Stimulated activated CD8-positive, alpha-beta memory T cell treated with anti-CD3 and anti-CD28 coated beads, Interleukin-2, amount 100 ng/mL, for 1 hour (primary cell): ENCODE measurements at regions not wholly inside any gene's neighbourhood (a gene's known extent, or its start where the extent isn't known, plus 50 kb on each side); places are given as distances from the start of the nearest gene placed in this dataset.

Source experiments
- DNase-seq, 2 donors: peaks; one replicate each; pipeline ENCODE4 v3.0.0-alpha.2; 2020; ENCODE audit warnings: low read depth in 2 of 2

DNA sequence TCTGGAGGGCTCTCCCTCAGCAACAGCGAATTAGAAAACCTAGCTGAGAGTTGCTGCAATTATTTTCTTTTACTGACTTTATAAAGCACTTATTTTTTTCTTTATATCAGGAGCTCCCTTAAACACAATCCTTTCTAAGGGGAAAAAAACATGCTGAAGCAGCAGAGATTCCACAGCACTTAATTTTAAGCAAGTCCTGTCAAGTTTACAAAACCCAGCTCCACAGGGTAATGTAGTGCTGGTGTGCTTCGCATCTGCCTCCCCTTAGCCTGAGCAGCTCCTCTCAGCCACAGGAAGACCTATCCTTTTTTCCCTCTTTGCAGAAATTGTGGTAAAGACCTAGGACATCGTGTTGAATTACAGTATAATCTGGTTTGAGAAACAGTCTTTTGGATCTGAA is 208.1 kb upstream of the SYNDIG1 start:
- no peak for DNase-seq

DNA sequence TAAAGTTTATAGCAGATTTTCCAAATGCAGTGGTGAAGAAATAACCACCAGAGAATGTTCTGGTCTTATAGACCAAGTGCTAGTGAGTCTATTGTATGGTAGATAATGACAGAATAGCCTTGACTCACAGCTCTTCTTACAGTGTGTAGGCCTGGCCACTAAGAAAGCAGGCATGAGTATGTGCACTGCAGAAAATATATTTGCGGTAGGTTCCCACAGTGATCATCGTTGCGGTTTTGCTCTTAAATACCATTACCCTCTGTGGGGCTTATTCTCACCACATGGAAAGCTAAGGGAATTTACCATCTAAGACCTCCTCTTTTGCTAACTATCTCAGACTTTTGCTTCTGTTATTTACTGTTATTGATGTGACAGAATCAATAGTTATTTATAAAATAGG is 212.3 kb upstream of the SYNDIG1 start:
- no peak for DNase-seq

DNA sequence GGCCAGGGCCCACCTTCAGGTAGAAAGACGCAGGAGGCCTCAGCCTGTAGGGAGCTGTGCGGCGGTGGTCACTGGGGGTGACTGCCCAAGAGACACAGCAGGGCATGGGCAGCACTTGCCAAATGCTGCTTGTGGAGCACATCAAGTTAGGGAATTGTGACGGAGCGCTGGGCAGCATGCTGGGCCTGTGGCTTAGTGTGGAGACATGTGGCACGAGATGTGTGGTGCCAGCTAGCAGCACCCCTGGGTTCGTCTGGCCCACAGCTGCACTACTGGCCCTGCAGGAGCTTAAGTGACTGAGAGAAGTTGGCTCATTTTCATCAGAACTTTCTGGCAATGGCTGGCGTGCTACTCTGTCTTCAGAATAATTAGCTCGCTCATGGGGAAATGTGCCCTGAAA is 213.1 kb upstream of the SYNDIG1 start:
- DNase-seq: no peak

DNA sequence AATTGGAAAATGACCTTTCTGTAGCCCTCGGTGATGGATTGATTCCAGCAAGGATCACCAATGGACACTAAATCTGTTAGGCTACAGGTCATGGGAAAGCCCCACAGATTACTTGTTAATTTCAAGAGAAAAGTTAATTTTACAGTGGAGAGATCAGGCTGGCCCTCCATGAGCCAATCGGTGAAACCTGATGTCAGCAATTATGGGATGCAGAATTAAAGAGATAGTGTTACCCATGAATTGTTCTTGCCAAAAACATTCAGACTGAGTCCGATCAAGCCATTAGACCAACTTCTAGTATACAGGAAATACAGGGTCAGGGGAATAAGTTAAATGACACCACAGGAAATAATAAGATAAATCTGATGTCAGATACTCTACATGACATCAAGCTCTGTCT is 214.9 kb upstream of the SYNDIG1 start:
- DNase-seq: no peak

DNA sequence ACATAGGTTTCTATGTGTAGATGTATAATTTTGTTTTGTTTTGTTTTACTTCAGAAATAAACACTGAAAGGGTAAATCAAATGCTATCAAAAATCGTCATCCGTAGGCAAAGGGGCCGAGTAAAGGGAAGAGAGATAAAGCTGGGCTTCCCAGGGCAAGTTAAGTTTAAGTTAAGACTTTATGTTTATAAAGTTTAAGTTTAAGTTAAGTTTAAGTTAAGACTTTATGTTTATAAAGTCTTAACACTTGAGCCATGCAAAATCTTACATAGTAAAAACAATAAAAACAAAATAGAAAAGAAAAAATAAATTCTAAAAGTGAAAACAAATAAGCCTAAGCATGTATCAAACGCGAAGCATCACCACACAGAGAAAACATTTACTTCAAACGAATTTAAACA is 216.1 kb upstream of the SYNDIG1 start:
- no peak for DNase-seq

DNA sequence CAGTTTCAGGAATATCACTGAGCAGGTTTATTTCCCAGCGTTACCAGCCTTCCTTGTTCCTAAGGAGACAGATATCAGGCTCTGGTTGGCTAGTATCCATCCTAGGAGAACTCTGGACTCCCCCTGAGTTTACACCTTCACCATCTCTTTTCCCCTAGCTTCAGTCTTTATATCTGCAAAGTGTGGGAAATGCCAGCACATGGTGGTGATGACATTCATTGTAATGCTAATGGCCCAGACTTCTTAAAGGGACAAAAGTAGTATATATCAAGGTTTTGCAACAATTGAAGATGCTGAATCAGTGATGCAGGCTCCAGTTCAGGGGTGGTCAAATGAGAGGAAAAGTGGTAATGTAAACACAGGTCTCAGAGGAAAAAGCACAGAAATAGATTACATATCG is 224.3 kb upstream of the SYNDIG1 start:
- no peak for DNase-seq

DNA sequence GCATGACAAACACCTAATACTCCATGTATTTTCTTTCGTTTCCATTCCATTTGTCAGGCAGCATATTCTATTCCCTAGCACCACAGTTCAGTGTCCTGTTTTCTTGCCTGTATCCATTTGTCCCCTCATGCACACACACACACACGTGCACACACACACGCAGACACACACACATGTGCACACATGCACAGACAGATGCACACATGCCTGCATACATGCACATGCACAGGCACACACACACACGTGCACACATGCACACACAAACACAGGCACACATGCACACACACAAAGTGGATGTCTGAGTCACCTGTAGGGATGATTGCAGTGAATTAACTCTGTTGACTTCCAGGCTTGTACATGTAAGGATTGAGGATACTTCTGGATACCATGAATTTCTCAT is 226.7 kb upstream of the SYNDIG1 start:
- DNase-seq: no peak

DNA sequence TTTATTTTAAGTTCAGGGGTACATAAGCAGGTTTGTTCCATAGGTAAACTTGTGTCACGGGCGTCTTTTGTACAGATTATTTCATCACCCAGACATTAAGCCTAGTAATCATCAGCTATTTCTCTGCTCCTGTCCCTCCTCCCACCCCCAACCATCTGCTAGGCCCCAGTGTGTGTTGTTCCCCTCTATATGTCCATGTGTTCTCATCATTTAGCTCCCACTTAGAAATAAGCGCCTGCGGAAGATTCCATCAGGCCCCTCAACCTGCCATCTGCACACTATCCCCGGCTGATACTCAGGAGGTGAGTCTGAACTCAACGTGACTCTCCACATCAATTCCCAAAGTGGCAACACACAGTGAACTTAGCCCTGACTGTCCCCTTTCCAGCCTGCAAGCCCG is 228.0 kb upstream of the SYNDIG1 start:
- DNase-seq: no peak

DNA sequence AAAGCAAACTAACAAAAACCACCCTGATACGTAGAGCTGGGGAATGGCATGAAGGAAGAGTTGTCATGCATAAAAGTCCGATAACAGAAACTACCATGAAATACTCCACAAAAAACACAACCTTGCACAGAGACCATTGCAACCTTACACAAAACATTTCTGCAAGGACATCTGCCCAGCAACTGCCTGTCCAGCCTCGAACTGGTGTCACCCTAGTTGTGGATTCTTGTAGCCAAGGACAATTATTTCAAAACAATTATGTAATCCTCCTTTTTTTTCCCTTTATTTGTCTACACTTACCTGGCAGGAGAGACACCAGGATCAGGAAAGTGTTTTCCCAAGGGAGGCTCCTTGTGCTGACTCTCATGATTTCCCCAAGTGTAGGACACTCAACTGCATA is 232.5 kb upstream of the SYNDIG1 start:
- no peak for DNase-seq

DNA sequence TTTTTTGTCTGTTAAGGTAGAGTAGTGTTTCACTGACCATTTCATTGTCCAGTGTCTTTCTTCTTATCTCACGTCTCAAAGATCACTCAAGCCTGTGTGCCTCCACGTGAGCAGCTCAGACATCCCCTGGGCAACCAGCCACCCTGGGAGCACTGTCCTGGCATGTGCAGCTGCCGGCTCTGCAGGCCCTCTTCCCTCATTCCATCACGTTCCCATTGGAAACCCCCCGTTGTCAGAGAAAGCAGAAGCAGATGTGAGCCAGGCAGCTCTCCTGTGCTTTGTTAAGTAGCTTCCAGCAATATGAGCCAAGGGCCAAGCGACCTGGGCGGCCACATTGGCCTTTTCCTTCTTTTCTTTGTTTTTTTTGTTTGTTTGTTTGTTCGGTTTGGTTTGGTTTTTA is 233.2 kb upstream of the SYNDIG1 start:
- DNase-seq: no peak

DNA sequence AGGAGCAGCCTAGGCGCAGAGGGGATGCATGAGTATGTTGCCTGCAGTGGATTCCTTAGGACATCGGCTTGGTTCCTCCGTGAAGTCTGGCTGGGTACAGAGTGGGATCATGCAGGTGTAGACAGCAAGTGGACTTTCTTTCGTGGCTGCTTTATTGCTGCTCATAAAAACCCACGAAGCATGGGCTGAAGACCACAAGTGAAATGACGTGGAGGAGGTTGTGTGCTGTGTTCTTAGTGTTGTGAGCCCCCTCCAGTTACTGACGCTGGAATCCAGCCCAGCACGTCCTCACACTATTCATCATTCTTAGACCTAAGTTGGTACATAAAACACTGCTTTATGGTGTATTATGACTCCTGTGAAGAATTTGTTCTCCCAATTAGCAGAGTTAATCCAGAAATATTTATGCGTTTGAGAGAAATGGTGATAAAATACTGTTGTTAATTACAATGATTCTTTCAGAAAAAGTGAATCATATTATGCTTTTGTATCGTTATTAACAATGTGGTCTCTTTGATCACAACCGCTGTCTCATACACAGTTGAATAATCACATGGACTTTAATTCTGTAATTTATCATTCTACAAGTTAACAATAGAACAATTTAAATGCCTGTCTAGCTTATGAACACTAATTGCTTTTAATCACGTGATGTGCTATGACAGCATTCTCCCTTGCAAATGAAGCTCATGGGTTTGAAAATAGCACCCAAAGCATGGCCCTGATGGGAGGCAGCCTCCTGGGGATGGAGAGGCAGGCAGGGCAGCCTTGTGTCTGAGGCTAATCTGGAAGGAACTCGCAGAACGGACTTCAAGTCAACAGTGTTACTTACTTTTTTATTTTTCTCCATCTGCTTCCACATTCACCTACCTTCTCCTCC is 233.9 kb upstream of the SYNDIG1 start:
- DNase-seq: no peak

DNA sequence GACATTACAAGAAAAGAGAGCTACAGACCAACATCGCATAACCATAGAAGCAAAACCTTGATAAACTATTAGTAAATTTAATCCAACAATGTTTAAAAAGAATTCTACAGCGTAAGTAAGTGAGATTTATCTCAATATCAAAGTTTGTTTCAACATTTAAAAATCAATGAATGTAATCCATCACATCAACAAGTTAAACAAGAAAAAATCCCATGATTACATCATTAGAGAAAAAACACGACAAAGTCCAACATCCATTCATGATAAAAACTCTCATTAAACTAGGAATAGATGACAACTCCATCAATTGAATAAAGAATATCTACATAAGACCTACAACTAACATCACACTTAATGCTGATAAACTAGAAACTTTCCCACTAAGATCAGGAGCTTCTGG is 239.0 kb upstream of the GGTLC1 start:
- DNase-seq: no peak

DNA sequence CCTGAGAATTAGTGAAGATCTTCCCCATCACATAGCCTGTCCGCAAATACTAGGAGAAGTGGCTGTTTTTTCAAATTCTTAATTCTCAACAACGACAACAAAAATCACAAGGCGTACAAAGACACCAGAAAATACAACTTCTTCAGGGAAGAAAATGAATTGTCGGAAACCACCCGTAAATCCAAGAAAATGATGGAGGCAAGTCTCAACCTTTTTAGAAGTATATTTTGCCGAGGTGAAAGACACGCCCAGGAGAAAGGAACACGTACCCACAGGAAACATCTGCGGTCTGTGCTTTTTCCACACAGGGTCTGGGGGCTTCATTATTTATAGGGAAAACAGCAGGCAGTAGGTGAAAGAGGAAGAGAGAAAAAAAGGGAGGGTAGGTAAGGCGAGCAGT is 223.9 kb upstream of the GGTLC1 start:
- no peak for DNase-seq

DNA sequence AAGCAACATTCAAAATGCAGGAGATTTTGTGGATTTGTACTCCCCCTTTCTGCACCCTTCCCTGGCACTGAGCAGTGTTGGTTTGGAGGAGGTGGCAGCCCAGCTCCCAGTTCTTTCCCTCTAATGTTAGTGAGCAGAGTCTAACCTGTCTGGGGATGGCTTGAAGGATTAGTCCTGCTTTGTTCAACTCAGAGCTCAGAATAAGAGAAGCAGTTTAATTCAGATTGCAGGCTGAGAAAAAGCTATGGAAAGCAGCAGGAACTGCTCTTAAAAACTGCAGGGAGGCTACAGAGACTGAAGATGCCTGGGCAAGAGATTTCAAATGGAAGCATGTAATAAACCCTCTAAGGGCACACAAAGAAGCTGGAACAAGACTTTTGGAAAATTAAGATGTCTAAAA is 223.4 kb upstream of the GGTLC1 start:
- no peak for DNase-seq

DNA sequence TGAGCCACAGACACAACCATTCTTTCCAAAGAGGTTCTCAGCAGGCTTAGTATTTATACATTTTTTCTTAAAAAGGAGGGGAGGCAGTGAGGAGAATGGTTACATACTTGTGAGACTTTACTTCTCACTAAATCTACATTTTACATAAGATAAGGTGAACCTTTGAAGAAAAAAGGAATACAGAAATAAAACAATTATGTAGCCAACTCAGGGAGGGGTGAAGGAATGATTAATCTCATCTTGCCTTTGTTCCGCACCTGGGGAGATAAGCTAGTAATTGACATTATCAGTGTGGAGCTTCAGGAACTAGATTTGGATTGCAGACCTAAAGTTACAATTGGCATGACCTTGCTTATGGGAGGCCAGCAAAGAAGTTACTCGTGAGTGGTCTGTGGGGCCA is 221.8 kb upstream of the GGTLC1 start:
- no peak for DNase-seq

DNA sequence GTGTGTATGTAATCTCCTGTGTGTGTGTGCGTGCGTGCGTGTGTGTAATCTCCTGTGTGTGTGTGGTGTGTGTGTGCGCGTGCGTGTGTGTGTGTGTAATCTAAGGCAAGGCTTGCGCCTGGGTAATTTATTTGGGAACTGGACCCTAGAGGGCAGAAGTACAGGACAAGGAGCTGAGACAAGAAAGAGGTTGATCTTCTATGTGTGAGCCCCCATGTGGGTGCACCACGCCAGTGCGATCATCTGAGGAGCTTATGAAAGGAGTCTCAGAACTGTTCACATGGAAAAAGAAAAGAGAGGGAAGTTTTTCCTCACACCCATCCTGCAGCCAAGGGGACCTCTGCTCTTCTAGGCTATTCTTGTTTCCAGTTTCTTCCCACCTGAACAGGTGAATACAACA is 220.1 kb upstream of the GGTLC1 start:
- no peak for DNase-seq

DNA sequence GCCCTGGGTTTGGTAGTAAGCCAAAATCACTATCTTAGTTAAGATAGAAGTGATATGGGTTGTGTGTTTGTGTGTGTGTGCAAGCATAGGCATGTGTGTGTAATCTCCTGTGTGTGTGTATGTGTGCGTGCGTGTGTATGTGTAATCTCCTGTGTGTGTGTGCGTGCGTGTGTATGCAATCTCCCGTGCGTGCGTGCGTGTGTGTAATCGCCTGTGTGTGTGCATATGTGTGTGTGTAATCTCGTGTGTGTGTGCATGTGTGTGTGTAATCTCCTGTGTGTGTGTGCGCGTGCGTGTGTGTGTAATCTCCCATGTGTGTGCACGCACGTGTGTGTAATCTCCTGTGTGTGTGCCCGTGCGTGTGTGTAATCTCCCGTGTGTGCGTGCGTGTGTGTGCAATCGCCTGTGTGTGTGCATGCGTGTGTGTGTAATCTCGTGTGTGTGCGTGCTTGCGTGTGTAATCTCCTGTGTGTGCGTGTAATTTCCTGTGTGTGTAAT is 219.3 kb upstream of the GGTLC1 start:
- no peak for DNase-seq

DNA sequence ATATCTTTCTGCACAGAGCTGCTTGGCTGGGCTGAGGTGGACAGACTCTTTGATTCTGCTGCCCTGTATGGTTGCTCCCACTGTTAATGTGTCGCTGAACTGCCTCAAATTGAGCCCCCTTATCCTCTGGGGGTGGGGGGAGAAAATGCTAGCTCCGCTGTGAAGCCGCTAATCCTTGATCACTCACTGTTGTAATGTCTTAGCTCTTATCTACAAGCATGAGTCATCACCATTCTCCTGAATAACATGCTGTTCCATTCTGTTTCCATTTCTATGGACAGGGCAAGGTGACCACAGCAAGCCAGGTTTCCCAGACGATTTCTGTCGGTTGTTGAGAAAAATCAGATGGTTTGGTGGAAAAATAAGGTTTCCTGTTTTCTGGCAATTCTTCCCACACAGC is 218.4 kb upstream of the GGTLC1 start:
- DNase-seq: no peak

DNA sequence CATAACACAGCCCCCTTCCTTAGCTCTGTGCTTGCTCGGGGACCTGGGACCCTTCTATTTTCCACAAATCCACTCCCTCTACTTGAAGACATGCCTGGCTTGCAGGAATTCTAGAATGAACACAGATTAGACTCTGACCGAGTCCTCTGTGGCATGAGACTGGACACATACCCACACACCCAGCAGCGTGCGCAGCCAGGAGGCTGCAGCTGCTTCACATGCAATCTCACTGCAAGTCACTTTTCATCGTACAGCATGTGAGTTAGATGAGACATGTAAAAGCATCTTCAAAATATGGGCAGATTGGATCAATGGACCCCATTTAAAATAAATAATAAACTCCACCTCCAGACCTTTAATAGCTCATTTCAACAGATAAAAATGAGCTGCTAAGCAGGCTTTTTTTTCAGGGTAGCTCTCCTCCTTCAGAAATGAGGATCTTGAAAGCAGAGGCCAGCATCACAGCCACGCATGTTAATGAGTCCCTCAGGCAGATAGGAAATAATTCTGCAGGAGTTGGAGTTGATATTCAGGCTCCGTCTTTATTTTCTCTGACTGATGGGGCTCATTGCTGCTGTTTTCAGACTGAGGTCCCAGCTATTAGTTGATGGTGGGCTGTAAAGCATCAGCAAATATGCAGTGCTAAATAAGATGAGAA is 215.1 kb upstream of the GGTLC1 start:
- no peak for DNase-seq

DNA sequence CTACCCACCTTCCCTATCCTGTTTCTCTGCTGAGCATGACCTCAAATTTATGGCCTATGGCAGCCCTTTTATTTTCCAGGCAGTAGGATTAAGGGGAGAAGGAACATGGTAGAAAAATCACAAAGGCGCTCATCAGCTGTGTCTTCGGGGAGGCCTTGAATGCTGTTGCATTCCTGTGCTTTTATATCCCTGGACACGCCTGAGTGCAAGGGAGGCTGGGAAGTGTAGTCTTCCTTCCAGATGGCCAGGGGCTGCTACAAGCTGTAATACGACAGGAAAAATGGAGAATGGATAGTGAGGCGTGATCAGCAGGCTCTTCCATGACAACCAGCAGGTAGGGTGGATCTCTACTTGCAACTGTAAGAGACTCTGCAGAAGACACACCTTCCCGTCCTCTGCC is 210.9 kb upstream of the GGTLC1 start:
- DNase-seq: no peak

DNA sequence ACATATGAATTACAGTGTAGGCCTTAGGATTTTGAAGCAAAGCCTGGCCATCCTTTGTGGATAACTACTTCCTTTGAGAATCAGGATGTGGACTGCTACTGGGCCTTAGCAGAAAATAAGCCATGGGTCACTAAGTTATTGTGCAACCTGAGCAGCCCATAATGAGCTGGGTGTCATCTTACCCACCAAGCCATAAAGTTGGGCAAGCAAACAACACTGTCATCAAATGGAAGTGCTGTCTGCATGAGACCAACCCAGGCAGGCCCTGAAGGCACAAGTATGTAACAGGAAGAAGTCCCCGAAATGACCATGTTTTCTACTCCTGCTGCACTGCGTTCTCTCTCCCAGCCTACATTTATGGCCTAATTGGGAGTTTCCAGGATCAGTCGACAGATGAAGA is 205.6 kb upstream of the GGTLC1 start:
- no peak for DNase-seq

DNA sequence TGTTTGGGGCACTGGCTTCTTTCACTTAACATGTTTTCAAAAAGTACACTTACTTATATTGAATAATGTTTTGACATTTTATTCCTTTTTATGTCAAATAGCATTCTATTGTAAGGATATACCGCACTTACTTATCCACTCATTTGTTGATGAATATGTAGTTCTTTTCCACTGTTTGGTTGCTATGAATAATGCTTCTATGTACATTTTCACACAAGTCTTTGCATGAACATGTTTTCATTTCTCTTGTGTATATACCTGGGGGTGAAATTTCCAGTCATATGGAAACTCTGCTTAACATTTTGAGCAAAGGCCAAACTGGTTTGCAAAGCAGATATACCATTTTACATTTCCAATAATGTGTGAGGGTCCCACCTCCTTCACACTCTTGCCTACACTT is 202.3 kb upstream of the GGTLC1 start:
- no peak for DNase-seq

DNA sequence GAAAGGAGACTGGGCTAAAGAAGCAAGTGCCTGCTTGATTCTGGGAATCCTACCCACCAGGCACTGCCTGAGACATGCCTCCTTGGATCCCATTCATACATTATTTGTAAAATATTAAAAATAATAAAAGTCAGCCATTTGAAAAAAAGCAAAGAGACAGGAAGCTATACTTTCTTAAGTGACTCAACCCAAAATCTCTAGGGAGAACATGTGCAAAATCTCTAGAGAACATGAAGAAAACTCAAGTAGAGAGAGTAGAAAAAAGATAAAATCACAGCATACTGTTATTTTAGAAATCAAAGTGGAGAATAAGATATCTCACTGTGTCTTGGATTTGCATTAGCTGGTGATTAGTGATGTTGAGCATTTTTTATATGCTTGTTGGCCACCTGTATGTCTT is 197.2 kb upstream of the GGTLC1 start:
- no peak for DNase-seq
